Upper lobe of left lung (tissue), 6 donors: ENCODE measurements at regions not wholly inside any gene's neighbourhood (a gene's known extent, or its start where the extent isn't known, plus 50 kb on each side); places are given as distances from the start of the nearest gene placed in this dataset.

Experiments used
- ATAC-seq, 2 donors: fragments of 200-7000 bp; cut with Tn5 transposase; one replicate each; pipeline ENCODE4 v1.9.1; 2022; ENCODE audit warnings: mild to moderate bottlenecking in 2 of 2, moderate library complexity in 2 of 2; ENCODE audit not compliant: low FRiP score in 2 of 2
- DNase-seq, 2 donors: peaks; one replicate each; pipeline ENCODE4 v3.0.0-alpha.2; 2019 to 2020
- H3K27ac ChIP-seq, 4 donors: fragments of 200-600 bp; sonication (generic); one replicate each; pipeline ENCODE4 v1.5.1; 2016 to 2019
- H3K27me3 ChIP-seq, 4 donors: fragments of 200-600 bp; sonication (generic); one replicate each; pipeline ENCODE4 v1.5.1; 2017 to 2019
- H3K36me3 ChIP-seq, 4 donors: fragments of 200-600 bp; sonication (generic); one replicate each; pipeline ENCODE4 v1.5.1; 2016 to 2019
- H3K4me1 ChIP-seq, 4 donors: fragments of 200-600 bp; sonication (generic); one replicate each; pipeline ENCODE4 v1.5.1; 2018 to 2019
- H3K4me3 ChIP-seq, 4 donors: fragments of 200-600 bp; sonication (generic); one replicate each; pipeline ENCODE4 v1.5.1; 2017 to 2019; ENCODE audit warnings: mild to moderate bottlenecking in 2 of 4, moderate library complexity in 1 of 4
- H3K9me3 ChIP-seq, 4 donors: fragments of 200-600 bp; sonication (generic); one replicate each; pipeline ENCODE4 v1.5.1; 2018 to 2019
- CTCF ChIP-seq, 6 experiments: fragments of 450-650 bp in 4 of 6; fragments of 200-600 bp in 2 of 6; sonication (generic) in 2 of 6; IDR thresholded peaks; one replicate each; pipeline ENCODE4 v1.5.1; 2016 to 2019; ENCODE audit warnings: antibody characterized with exemption in 6 of 6
- EP300 ChIP-seq, 4 donors: sonication (generic); formaldehyde crosslinking; IDR thresholded peaks; one replicate each; pipeline ENCODE4 v1.5.1; 2017; ENCODE audit warnings: antibody characterized with exemption in 4 of 4, control low read depth in 2 of 4
- POLR2A ChIP-seq, 4 donors: fragments of 450-650 bp; IDR thresholded peaks; one replicate each; pipeline ENCODE4 v1.5.1; 2016 to 2017; ENCODE audit warnings: antibody characterized with exemption in 4 of 4, mild to moderate bottlenecking in 2 of 4
- POLR2AphosphoS5 ChIP-seq, 2 donors: sonication (generic); formaldehyde crosslinking; IDR thresholded peaks; one replicate each; pipeline ENCODE4 v1.5.1; 2017; ENCODE audit warnings: antibody characterized with exemption in 2 of 2
- WGBS, 2 donors: methylation state at CpG; one replicate each; pipeline ENCODE4 v1.1.5; 2017 to 2018; 5-methylcytosine and 5-hydroxymethylcytosine counted together
- donor health status: DM: no; HTN: no; CAD: no; lungs with moderate emphysema.
- donor health status: DM: no; HTN: yes; CAD: no; lungs with severe emphysema.

- WGBS, 2 donors, result 69 to 75% methylated on average over 12 of the region's 12 CpGs
- TF ChIP-seq EP300 (IDR thresholded peaks at IDR 0.05) (peak in 1 of 4 donors; percentile 44), CTCF (IDR thresholded peaks at IDR 0.05) (no peak), POLR2AphosphoS5 (IDR thresholded peaks at IDR 0.05) (peak in 1 of 2 donors; percentile 22), POLR2A (IDR thresholded peaks at IDR 0.05) (no peak)
- H3K9me3 ChIP-seq, result no peaks in the 10 kb centered on the region
- no peak overlapping the region for H3K27ac ChIP-seq
- H3K36me3 ChIP-seq, result no peaks in the 10 kb centered on the region
- no peak overlapping the region for H3K4me3 ChIP-seq
- H3K4me1 ChIP-seq, result no peaks in the 10 kb centered on the region
- ATAC-seq, result no peak
- peak in 1 of 2 donors; percentile 8 for DNase-seq
- H3K27me3 ChIP-seq, result no peaks in the 10 kb centered on the region
Measured at GRCh38 chr14:58765418-58765831, 127.7 kb downstream of the DACT1 start.

- H3K36me3 ChIP-seq, result no peaks in the 10 kb centered on the region
- no peaks in the 10 kb centered on the region for H3K9me3 ChIP-seq
- ATAC-seq, result peak in 1 of 2 donors; percentile 19
- WGBS, 2 donors, result 69 to 71% methylated on average over 6 of the region's 6 CpGs
- H3K4me3 ChIP-seq, result no peak overlapping the region
- no peaks in the 10 kb centered on the region for H3K27me3 ChIP-seq
- no peak for TF ChIP-seq EP300 (IDR thresholded peaks at IDR 0.05)
- no peak for TF ChIP-seq POLR2A (IDR thresholded peaks at IDR 0.05)
- no peak for TF ChIP-seq POLR2AphosphoS5 (IDR thresholded peaks at IDR 0.05)
- TF ChIP-seq CTCF (IDR thresholded peaks at IDR 0.05), result no peak
- H3K4me1 ChIP-seq, result no peaks in the 10 kb centered on the region
- no peak for DNase-seq
- no peak overlapping the region for H3K27ac ChIP-seq
Measured at GRCh38 chr14:58765843-58766242, 128.1 kb downstream of the DACT1 start.

GRCh38 chr14:58769011-58769643 lies 131.4 kb downstream of the DACT1 start:
- H3K4me3 ChIP-seq, result no peak overlapping the region
- no peaks in the 10 kb centered on the region for H3K9me3 ChIP-seq
- ATAC-seq (no peak), DNase-seq (no peak)
- no peak for TF ChIP-seq CTCF (IDR thresholded peaks at IDR 0.05)
- TF ChIP-seq POLR2AphosphoS5 (IDR thresholded peaks at IDR 0.05), result no peak
- TF ChIP-seq EP300 (IDR thresholded peaks at IDR 0.05), result no peak
- no peak for TF ChIP-seq POLR2A (IDR thresholded peaks at IDR 0.05)
- WGBS, 2 donors, result 85% methylated on average over 5 of the region's 5 CpGs
- no peaks in the 10 kb centered on the region for H3K4me1 ChIP-seq
- no peak overlapping the region for H3K27ac ChIP-seq
- no peaks in the 10 kb centered on the region for H3K27me3 ChIP-seq
- no peaks in the 10 kb centered on the region for H3K36me3 ChIP-seq

GRCh38 chr14:58769771-58770170 lies 132.0 kb downstream of the DACT1 start:
- WGBS, 2 donors, result 37 to 53% methylated on average over 2 of the region's 2 CpGs
- DNase-seq, result no peak

More at GRCh38 chr14:58769771-58770170, 132.0 kb downstream of the DACT1 start:
- no peaks in the 10 kb centered on the region for H3K36me3 ChIP-seq
- no peaks in the 10 kb centered on the region for H3K9me3 ChIP-seq
- H3K27me3 ChIP-seq, result no peaks in the 10 kb centered on the region
- TF ChIP-seq EP300 (IDR thresholded peaks at IDR 0.05), result no peak
- no peak for TF ChIP-seq POLR2A (IDR thresholded peaks at IDR 0.05)
- no peak for TF ChIP-seq CTCF (IDR thresholded peaks at IDR 0.05)
- TF ChIP-seq POLR2AphosphoS5 (IDR thresholded peaks at IDR 0.05), result no peak
- H3K27ac ChIP-seq, result no peak overlapping the region
- no peaks in the 10 kb centered on the region for H3K4me1 ChIP-seq
- no peak for ATAC-seq
- no peak overlapping the region for H3K4me3 ChIP-seq
